GM15510 (cell line): ENCODE measurements at regions not wholly inside any gene's neighbourhood (a gene's known extent, or its start where the extent isn't known, plus 50 kb on each side); places are given as distances from the start of the nearest gene placed in this dataset.

Experiments used
- POLR2A ChIP-seq: IDR thresholded peaks from 3 replicates; pipeline ENCODE4 v1.6.1; 2011; ENCODE audit warnings: borderline replicate concordance; ENCODE audit not compliant: insufficient read length; ENCODE audit errors: extremely low read depth

- no peak for TF ChIP-seq POLR2A
Observed at GRCh38 chr21:14614287-14614686, 68.2 kb upstream of the SAMSN1 start.

GRCh38 chr21:14613486-14614224 lies 67.5 kb upstream of the SAMSN1 start:
- TF ChIP-seq POLR2A: no peak

GRCh38 chr21:14609274-14609673 lies 63.2 kb upstream of the SAMSN1 start:
- TF ChIP-seq POLR2A: no peak

GRCh38 chr21:14607262-14607661 lies 61.1 kb upstream of the SAMSN1 start:
- TF ChIP-seq POLR2A: no peak

- no peak for TF ChIP-seq POLR2A
Observed at GRCh38 chr21:14603202-14603601, 57.1 kb upstream of the SAMSN1 start.

GRCh38 chr21:14602382-14602958 lies 56.4 kb upstream of the SAMSN1 start:
- no peak for TF ChIP-seq POLR2A

GRCh38 chr21:14600569-14601297 lies 54.6 kb upstream of the SAMSN1 start:
- no peak for TF ChIP-seq POLR2A

- TF ChIP-seq POLR2A: no peak
Observed at GRCh38 chr21:14598065-14598464, 52.0 kb upstream of the SAMSN1 start.
